HEK293 (cell line): ENCODE measurements at regions not wholly inside any gene's neighbourhood (a gene's known extent, or its start where the extent isn't known, plus 50 kb on each side); places are given as distances from the start of the nearest gene placed in this dataset.
A peak's percentile ranks its signal among the peaks of the same experiment; 100 is the strongest.

ENCODE experiments used
- CTCF ChIA-PET: fragments of 350-600 bp; formaldehyde crosslinking; extraction: SDS; loops from one replicate; lab custom pipeline; 2021; ENCODE audit warnings: antibody characterized with exemption; lab: Yijun Ruan, JAX
- POLR2A ChIA-PET: fragments of 300-600 bp; formaldehyde crosslinking; extraction: SDS; loops from one replicate; lab custom pipeline; 2020; ENCODE audit warnings: antibody characterized with exemption, inconsistent platforms; lab: Yijun Ruan, JAX
- H3K27ac ChIP-seq: fragments of 200-500 bp; sonication (Bioruptor generic); 2 replicates; pipeline ENCODE4 v1.5.1; 2014; ENCODE audit warnings: low read depth, low read length, control low read depth, inconsistent platforms; ENCODE audit errors: extremely low read depth
- H3K36me3 ChIP-seq, 2 experiments: fragments of 200-500 bp in 1 of 2; sonication (Bioruptor generic) in 1 of 2; 1 replicate in 1 of 2; 2 replicates in 1 of 2; pipeline ENCODE4 v1.5.1; 2014 to 2017; ENCODE audit warnings: inconsistent platforms in 2 of 2, low read length in 2 of 2; ENCODE audit not compliant: control insufficient read depth in 2 of 2, insufficient read depth in 1 of 2
- H3K4me1 ChIP-seq: fragments of 200-500 bp; sonication (Bioruptor generic); 2 replicates; pipeline ENCODE4 v1.5.1; 2014; ENCODE audit warnings: mild to moderate bottlenecking, low read length, inconsistent platforms; ENCODE audit not compliant: control insufficient read depth, insufficient read depth
- H3K4me3 ChIP-seq: 2 replicates; pipeline ENCODE4 v1.5.1; 2011; ENCODE audit warnings: low read depth, mild to moderate bottlenecking, control low read depth, low read length, moderate library complexity
- H3K9me3 ChIP-seq: fragments of 200-500 bp; sonication (Bioruptor generic); 2 replicates; pipeline ENCODE4 v1.5.1; 2014; ENCODE audit warnings: low read depth, low read length, inconsistent platforms; ENCODE audit not compliant: control insufficient read depth, insufficient read depth
- KLF10 ChIP-seq: fragments of 450-650 bp; IDR thresholded peaks from 2 replicates; pipeline ENCODE4 v1.5.1; 2018; ENCODE audit warnings: missing biosample characterization, mild to moderate bottlenecking, missing genetic modification characterization
- KLF9 ChIP-seq: fragments of 450-650 bp; formaldehyde crosslinking; IDR thresholded peaks from 2 replicates; pipeline ENCODE4 v1.5.1; 2016; ENCODE audit warnings: missing biosample characterization, missing genetic modification characterization, low read depth
- MEIS1 ChIP-seq: sonication (generic); formaldehyde crosslinking; IDR thresholded peaks from 2 replicates; pipeline ENCODE4 v1.8.1; 2022; ENCODE audit warnings: missing genetic modification reagents, mild to moderate bottlenecking, borderline replicate concordance
- MYNN ChIP-seq: fragments of 450-650 bp; formaldehyde crosslinking; IDR thresholded peaks from 2 replicates; pipeline ENCODE4 v1.5.1; 2016; ENCODE audit warnings: missing biosample characterization, missing genetic modification characterization, borderline replicate concordance
- YY2 ChIP-seq: fragments of 450-650 bp; formaldehyde crosslinking; IDR thresholded peaks from 2 replicates; pipeline ENCODE4 v1.5.1; 2016; ENCODE audit warnings: missing biosample characterization, missing genetic modification characterization
- ZBTB17 ChIP-seq: fragments of 450-650 bp; formaldehyde crosslinking; IDR thresholded peaks from 2 replicates; pipeline ENCODE4 v1.5.1; 2016; ENCODE audit warnings: missing biosample characterization, missing genetic modification characterization
- ZIC2 ChIP-seq: fragments of 450-650 bp; formaldehyde crosslinking; IDR thresholded peaks from 2 replicates; pipeline ENCODE4 v1.5.1; 2016; ENCODE audit warnings: missing biosample characterization, missing genetic modification characterization
- ZNF10 ChIP-seq: fragments of 450-650 bp; formaldehyde crosslinking; IDR thresholded peaks from 2 replicates; pipeline ENCODE4 v1.5.1; 2017; ENCODE audit warnings: missing biosample characterization, missing genetic modification characterization
- ZNF146 ChIP-seq: fragments of 450-650 bp; formaldehyde crosslinking; IDR thresholded peaks from 2 replicates; pipeline ENCODE4 v1.5.1; 2016; ENCODE audit warnings: missing biosample characterization, missing genetic modification characterization
- ZNF19 ChIP-seq: fragments of 450-650 bp; formaldehyde crosslinking; IDR thresholded peaks from 2 replicates; pipeline ENCODE4; 2016; ENCODE audit warnings: missing biosample characterization, missing genetic modification characterization, low read depth
- ZNF202 ChIP-seq: fragments of 450-650 bp; formaldehyde crosslinking; IDR thresholded peaks from 2 replicates; pipeline ENCODE4 v1.5.1; 2016; ENCODE audit warnings: missing biosample characterization, missing genetic modification characterization, borderline replicate concordance
- ZNF292 ChIP-seq: fragments of 450-650 bp; formaldehyde crosslinking; IDR thresholded peaks from 2 replicates; pipeline ENCODE4 v1.5.1; 2016; ENCODE audit warnings: low read depth, missing biosample characterization, missing genetic modification characterization, borderline replicate concordance
- ZNF549 ChIP-seq: fragments of 450-650 bp; IDR thresholded peaks from 2 replicates; pipeline ENCODE4 v1.5.1; 2018; ENCODE audit warnings: missing biosample characterization, missing genetic modification characterization, mild to moderate bottlenecking, inconsistent platforms, moderate library complexity
- ZNF561 ChIP-seq: fragments of 450-650 bp; IDR thresholded peaks from 2 replicates; pipeline ENCODE4 v1.5.1; 2018; ENCODE audit warnings: missing biosample characterization, missing genetic modification characterization, borderline replicate concordance
- ZSCAN30 ChIP-seq: fragments of 450-650 bp; IDR thresholded peaks from 2 replicates; pipeline ENCODE4 v1.5.1; 2018; ENCODE audit warnings: missing biosample characterization, mild to moderate bottlenecking, missing genetic modification characterization, moderate library complexity
- ZXDB ChIP-seq: fragments of 450-650 bp; formaldehyde crosslinking; IDR thresholded peaks from 2 replicates; pipeline ENCODE4 v1.5.1; 2016; ENCODE audit warnings: missing biosample characterization, missing genetic modification characterization
- TF ChIP-seq, protein P1 (sequence below): fragments of 450-650 bp; formaldehyde crosslinking; IDR thresholded peaks from 2 replicates; pipeline ENCODE4 v1.5.1; 2016; ENCODE audit warnings: missing biosample characterization, missing genetic modification characterization
- TF ChIP-seq, protein P2 (sequence below): fragments of 450-650 bp; formaldehyde crosslinking; conservative IDR thresholded peaks from 2 replicates; pipeline ENCODE4 v1.5.1; 2016; ENCODE audit warnings: low read depth, missing biosample characterization, missing genetic modification characterization
- TF ChIP-seq, protein P3 (sequence below): fragments of 450-650 bp; formaldehyde crosslinking; IDR thresholded peaks from 2 replicates; pipeline ENCODE4 v1.5.1; 2016; ENCODE audit warnings: missing biosample characterization, missing genetic modification characterization
- TF ChIP-seq, protein P4 (sequence below): fragments of 450-650 bp; formaldehyde crosslinking; IDR thresholded peaks from 2 replicates; pipeline ENCODE4 v1.5.1; 2016; ENCODE audit warnings: missing biosample characterization, missing genetic modification characterization
- TF ChIP-seq, protein P5 (sequence below): fragments of 450-650 bp; formaldehyde crosslinking; optimal IDR thresholded peaks from 2 replicates; pipeline ENCODE3; 2016; ENCODE audit warnings: missing biosample characterization, mild to moderate bottlenecking, missing genetic modification characterization
- TF ChIP-seq, protein P6 (sequence below): fragments of 450-650 bp; formaldehyde crosslinking; IDR thresholded peaks from 2 replicates; pipeline ENCODE4 v1.5.1; 2016; ENCODE audit warnings: missing biosample characterization, missing genetic modification characterization

DNA sequence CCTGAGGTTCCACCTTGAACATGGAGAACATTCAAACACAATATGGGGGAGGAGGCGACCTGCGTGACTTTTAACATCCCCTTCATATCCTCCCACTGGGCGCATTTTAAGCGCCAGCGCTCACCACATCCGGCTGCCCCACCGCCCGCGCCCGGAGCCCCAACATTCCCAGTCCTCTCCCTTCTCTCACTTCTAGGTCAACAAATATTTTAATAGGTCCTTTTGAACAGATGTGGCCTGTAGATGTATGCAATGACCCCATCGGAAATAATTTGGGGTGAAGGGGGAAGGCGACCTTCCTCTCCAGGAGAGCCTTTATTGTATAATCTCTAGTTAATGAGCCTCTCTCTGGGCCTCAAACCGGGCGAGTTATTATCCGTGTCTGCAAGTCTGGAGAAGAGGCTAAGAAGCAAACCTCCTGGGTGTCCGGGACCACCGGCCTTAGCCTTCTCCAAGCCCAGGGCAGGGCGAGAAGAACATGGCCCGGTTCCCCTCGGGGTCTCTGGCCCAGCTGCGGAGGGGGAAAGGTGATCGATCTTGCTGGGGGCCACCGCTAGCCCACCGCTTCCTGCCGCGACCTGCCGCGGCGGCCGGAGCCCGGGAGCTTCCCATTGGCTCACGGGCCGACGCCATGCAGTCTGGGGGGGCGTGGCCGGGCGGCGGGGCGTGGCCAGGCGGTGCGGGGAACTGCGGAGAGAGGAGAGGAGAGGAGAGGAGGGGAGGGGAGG, 83.2 kb upstream of the HMGA2 start (continued):
- TF ChIP-seq ZNF549 (tag by site-specific recombination): no peak
- TF ChIP-seq ZNF292: no peak
- peak; percentile 71; the same call in 1 of the 2 replicates for TF ChIP-seq ZNF561 (tag by site-specific recombination)
- TF ChIP-seq KLF9 (tag by site-specific recombination): peak; percentile 91
- TF ChIP-seq, protein P1, sequence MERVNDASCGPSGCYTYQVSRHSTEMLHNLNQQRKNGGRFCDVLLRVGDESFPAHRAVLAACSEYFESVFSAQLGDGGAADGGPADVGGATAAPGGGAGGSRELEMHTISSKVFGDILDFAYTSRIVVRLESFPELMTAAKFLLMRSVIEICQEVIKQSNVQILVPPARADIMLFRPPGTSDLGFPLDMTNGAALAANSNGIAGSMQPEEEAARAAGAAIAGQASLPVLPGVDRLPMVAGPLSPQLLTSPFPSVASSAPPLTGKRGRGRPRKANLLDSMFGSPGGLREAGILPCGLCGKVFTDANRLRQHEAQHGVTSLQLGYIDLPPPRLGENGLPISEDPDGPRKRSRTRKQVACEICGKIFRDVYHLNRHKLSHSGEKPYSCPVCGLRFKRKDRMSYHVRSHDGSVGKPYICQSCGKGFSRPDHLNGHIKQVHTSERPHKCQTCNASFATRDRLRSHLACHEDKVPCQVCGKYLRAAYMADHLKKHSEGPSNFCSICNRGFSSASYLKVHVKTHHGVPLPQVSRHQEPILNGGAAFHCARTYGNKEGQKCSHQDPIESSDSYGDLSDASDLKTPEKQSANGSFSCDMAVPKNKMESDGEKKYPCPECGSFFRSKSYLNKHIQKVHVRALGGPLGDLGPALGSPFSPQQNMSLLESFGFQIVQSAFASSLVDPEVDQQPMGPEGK (tag by site-specific recombination): peak; percentile 86
- TF ChIP-seq ZBTB17 (tag by site-specific recombination): 0 out of 2 replicates have a peak, but pooled peaks have one; percentile 55
- TF ChIP-seq ZNF19 (tag by site-specific recombination): no peak
- TF ChIP-seq ZNF202 (tag by site-specific recombination): peak; percentile 25; the same call in 1 of the 2 replicates
- TF ChIP-seq ZNF146: no peak
- TF ChIP-seq, protein P2, sequence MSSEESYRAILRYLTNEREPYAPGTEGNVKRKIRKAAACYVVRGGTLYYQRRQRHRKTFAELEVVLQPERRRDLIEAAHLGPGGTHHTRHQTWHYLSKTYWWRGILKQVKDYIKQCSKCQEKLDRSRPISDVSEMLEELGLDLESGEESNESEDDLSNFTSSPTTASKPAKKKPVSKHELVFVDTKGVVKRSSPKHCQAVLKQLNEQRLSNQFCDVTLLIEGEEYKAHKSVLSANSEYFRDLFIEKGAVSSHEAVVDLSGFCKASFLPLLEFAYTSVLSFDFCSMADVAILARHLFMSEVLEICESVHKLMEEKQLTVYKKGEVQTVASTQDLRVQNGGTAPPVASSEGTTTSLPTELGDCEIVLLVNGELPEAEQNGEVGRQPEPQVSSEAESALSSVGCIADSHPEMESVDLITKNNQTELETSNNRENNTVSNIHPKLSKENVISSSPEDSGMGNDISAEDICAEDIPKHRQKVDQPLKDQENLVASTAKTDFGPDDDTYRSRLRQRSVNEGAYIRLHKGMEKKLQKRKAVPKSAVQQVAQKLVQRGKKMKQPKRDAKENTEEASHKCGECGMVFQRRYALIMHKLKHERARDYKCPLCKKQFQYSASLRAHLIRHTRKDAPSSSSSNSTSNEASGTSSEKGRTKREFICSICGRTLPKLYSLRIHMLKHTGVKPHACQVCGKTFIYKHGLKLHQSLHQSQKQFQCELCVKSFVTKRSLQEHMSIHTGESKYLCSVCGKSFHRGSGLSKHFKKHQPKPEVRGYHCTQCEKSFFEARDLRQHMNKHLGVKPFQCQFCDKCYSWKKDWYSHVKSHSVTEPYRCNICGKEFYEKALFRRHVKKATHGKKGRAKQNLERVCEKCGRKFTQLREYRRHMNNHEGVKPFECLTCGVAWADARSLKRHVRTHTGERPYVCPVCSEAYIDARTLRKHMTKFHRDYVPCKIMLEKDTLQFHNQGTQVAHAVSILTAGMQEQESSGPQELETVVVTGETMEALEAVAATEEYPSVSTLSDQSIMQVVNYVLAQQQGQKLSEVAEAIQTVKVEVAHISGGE (tag by site-specific recombination): peak; percentile 40; the same call in 1 of the 2 replicates
- TF ChIP-seq MYNN: peak; percentile 80
- TF ChIP-seq KLF10 (tag by site-specific recombination): no peak
- TF ChIP-seq, protein P3, sequence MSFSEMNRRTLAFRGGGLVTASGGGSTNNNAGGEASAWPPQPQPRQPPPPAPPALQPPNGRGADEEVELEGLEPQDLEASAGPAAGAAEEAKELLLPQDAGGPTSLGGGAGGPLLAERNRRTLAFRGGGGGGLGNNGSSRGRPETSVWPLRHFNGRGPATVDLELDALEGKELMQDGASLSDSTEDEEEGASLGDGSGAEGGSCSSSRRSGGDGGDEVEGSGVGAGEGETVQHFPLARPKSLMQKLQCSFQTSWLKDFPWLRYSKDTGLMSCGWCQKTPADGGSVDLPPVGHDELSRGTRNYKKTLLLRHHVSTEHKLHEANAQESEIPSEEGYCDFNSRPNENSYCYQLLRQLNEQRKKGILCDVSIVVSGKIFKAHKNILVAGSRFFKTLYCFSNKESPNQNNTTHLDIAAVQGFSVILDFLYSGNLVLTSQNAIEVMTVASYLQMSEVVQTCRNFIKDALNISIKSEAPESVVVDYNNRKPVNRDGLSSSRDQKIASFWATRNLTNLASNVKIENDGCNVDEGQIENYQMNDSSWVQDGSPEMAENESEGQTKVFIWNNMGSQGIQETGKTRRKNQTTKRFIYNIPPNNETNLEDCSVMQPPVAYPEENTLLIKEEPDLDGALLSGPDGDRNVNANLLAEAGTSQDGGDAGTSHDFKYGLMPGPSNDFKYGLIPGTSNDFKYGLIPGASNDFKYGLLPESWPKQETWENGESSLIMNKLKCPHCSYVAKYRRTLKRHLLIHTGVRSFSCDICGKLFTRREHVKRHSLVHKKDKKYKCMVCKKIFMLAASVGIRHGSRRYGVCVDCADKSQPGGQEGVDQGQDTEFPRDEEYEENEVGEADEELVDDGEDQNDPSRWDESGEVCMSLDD (tag by site-specific recombination): 0 out of 2 replicates have a peak, but pooled peaks have one; percentile 24
- TF ChIP-seq ZXDB (tag by site-specific recombination): peak; percentile 76
- TF ChIP-seq, all 188 proteins: peak for 30

DNA sequence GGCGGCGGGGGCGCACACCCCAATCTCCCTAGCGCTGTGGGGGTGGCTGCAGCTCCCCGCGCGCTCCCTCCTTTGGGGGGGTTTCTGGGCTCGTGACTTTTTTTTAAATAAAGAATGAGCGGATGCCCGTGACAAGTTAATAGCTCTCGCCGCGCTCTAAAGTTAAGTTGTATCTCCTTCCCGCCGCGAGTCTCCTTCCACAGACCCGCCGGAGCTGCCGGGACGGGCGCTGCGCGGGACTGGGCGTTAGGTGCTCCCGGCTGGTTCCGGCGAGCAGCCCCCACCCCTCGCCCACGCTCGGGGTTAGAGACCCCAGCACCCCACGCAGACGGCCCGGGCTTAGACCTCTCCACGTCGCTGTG, 82.6 kb upstream of the HMGA2 start:
- ChIA-PET POLR2A (interaction anchor here (0.5 to 2.3 kb wide), 12 partner anchors 10 to 476 kb away, joined by 3 to 21 read pairs (median 3); partner anchors contain the start of gene HMGA2), CTCF (no interaction called here)
- Histone ChIP-seq H3K4me3 (peak overlapping the region; percentile 59), H3K36me3 (no peaks in the 10 kb centered on the region), H3K4me1 (0 out of 2 replicates have a peak, but pooled peaks cover 5% of the 10 kb centered on the region), H3K27ac (peak overlapping the region; percentile 75; the same call in 1 of the 2 replicates), H3K9me3 (no peaks in the 10 kb centered on the region)
- TF ChIP-seq, protein P4, sequence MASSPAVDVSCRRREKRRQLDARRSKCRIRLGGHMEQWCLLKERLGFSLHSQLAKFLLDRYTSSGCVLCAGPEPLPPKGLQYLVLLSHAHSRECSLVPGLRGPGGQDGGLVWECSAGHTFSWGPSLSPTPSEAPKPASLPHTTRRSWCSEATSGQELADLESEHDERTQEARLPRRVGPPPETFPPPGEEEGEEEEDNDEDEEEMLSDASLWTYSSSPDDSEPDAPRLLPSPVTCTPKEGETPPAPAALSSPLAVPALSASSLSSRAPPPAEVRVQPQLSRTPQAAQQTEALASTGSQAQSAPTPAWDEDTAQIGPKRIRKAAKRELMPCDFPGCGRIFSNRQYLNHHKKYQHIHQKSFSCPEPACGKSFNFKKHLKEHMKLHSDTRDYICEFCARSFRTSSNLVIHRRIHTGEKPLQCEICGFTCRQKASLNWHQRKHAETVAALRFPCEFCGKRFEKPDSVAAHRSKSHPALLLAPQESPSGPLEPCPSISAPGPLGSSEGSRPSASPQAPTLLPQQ (tag by site-specific recombination): no peak
- no peak for TF ChIP-seq ZSCAN30
- no peak for TF ChIP-seq ZIC2 (tag by site-specific recombination)
- TF ChIP-seq ZNF10 (tag by site-specific recombination): no peak
- TF ChIP-seq YY2: no peak
- TF ChIP-seq MEIS1: no peak
- TF ChIP-seq, protein P5, sequence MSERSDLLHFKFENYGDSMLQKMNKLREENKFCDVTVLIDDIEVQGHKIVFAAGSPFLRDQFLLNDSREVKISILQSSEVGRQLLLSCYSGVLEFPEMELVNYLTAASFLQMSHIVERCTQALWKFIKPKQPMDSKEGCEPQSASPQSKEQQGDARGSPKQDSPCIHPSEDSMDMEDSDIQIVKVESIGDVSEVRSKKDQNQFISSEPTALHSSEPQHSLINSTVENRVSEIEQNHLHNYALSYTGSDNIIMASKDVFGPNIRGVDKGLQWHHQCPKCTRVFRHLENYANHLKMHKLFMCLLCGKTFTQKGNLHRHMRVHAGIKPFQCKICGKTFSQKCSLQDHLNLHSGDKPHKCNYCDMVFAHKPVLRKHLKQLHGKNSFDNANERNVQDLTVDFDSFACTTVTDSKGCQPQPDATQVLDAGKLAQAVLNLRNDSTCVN (tag by site-specific recombination): peak; percentile 46
- TF ChIP-seq, protein P6, sequence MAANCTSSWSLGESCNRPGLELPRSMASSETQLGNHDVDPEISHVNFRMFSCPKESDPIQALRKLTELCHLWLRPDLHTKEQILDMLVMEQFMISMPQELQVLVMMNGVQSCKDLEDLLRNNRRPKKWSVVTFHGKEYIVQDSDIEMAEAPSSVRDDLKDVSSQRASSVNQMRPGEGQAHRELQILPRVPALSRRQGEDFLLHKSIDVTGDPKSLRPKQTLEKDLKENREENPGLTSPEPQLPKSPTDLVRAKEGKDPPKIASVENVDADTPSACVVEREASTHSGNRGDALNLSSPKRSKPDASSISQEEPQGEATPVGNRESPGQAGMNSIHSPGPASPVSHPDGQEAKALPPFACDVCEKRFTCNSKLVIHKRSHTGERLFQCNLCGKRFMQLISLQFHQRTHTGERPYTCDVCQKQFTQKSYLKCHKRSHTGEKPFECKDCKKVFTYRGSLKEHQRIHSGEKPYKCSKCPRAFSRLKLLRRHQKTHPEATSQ (tag by site-specific recombination): no peak
